Adrenal gland (tissue), 9 donors: ENCODE measurements at regions not wholly inside any gene's neighbourhood (a gene's known extent, or its start where the extent isn't known, plus 50 kb on each side); places are given as distances from the start of the nearest gene placed in this dataset.
A peak's percentile ranks its signal among the peaks of the same experiment; 100 is the strongest.

Source experiments
- DNase-seq, 7 donors: peaks; one replicate each; pipeline ENCODE4 v3.0.0-alpha.2; 2019 to 2020
- H3K27ac ChIP-seq, 5 donors: fragments of 200-600 bp; sonication (generic) in 4 of 5; 1 replicate in 3 of 5; 2 replicates in 2 of 5; pipeline versions ENCODE4 v1.5.1 to v1.8.0; 2016 to 2020; ENCODE audit warnings: mild to moderate bottlenecking in 1 of 5
- H3K27me3 ChIP-seq: fragments of 200-600 bp; 2 replicates; pipeline ENCODE4 v1.8.0; 2021
- H3K36me3 ChIP-seq, 2 donors: fragments of 200-600 bp; replicated peaks in 1 of 2; 1 replicate in 1 of 2; 2 replicates in 1 of 2; pipeline versions ENCODE4 v1.5.1 to v1.8.0; 2018 to 2022
- H3K4me1 ChIP-seq, 2 donors: fragments of 200-600 bp; replicated peaks in 1 of 2; 1 replicate in 1 of 2; 2 replicates in 1 of 2; pipeline versions ENCODE4 v1.5.1 to v1.8.0; 2018 to 2021
- H3K4me3 ChIP-seq, 4 donors: fragments of 200-600 bp; sonication (generic) in 3 of 4; one replicate each; pipeline ENCODE4 v1.5.1; 2016 to 2018
- H3K9me3 ChIP-seq, 3 donors: fragments of 200-600 bp; sonication (generic) in 1 of 3; replicated peaks in 1 of 3; 1 replicate in 2 of 3; 2 replicates in 1 of 3; pipeline versions ENCODE4 v1.5.1 to v1.8.0; 2016 to 2021
- POLR2A ChIP-seq, 2 donors: fragments of 450-650 bp; IDR thresholded peaks; one replicate each; pipeline ENCODE4 v1.6.1; 2017; ENCODE audit warnings: antibody characterized with exemption in 2 of 2, mild to moderate bottlenecking in 2 of 2, moderate library complexity in 1 of 2
- WGBS, 4 donors: extraction: QIAGEN DNeasy Blood & Tissue Kit in 2 of 4; methylation state at CpG; one replicate each; pipeline versions ENCODE4 v1.1.5 to v1.1.7; 2013 to 2017; 5-methylcytosine and 5-hydroxymethylcytosine counted together
- intact Hi-C, 2 donors: fragments of 100-400 bp; cut with DNase I; formaldehyde crosslinking; loops; one replicate each; pipeline versions ENCODE4 v1.14.1 to v1.15.0; 2022 to 2023
- TF ChIP-seq, protein P1 (sequence below), 6 experiments: fragments of 450-650 bp in 4 of 6; fragments of 200-600 bp in 2 of 6; sonication (generic) in 1 of 6; IDR thresholded peaks; 1 replicate in 5 of 6; 2 replicates in 1 of 6; pipeline versions ENCODE4 v1.5.1 to v1.8.0; 2016 to 2021; ENCODE audit warnings: antibody characterized with exemption in 6 of 6, mild to moderate bottlenecking in 2 of 6, moderate library complexity in 1 of 6
- donor health status: healthy with polysubstance abuse.
- donor health status: Bipolar disorder and iron deficiency.
- donor health status: DM: yes; HTN: yes; CAD: no.
- donor health status: DM: no; HTN: no; CAD: no.
- donor health status: DM: no; HTN: no; CAD: no.

- H3K27me3 ChIP-seq = no peaks in the 10 kb centered on the region
- intact Hi-C loops = no loop called here
- no peaks in the 10 kb centered on the region for H3K4me1 ChIP-seq
- no peak overlapping the region for H3K27ac ChIP-seq
- 82 to 93% (median 83%) methylated on average over 6 of the region's 6 CpGs for WGBS, 4 donors
- H3K9me3 ChIP-seq = no peaks in the 10 kb centered on the region
- TF ChIP-seq POLR2A (IDR thresholded peaks at IDR 0.05) = no peak
- TF ChIP-seq, protein P1, sequence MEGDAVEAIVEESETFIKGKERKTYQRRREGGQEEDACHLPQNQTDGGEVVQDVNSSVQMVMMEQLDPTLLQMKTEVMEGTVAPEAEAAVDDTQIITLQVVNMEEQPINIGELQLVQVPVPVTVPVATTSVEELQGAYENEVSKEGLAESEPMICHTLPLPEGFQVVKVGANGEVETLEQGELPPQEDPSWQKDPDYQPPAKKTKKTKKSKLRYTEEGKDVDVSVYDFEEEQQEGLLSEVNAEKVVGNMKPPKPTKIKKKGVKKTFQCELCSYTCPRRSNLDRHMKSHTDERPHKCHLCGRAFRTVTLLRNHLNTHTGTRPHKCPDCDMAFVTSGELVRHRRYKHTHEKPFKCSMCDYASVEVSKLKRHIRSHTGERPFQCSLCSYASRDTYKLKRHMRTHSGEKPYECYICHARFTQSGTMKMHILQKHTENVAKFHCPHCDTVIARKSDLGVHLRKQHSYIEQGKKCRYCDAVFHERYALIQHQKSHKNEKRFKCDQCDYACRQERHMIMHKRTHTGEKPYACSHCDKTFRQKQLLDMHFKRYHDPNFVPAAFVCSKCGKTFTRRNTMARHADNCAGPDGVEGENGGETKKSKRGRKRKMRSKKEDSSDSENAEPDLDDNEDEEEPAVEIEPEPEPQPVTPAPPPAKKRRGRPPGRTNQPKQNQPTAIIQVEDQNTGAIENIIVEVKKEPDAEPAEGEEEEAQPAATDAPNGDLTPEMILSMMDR (IDR thresholded peaks at IDR 0.05) = no peak
- DNase-seq = no peak
- H3K36me3 ChIP-seq = no peaks in the 10 kb centered on the region
- H3K4me3 ChIP-seq = no peak overlapping the region
Measured at GRCh38 chr3:83514130-83514914, 1444.5 kb upstream of the CADM2 start.

- Histone ChIP-seq H3K27me3 (no peaks in the 10 kb centered on the region), H3K4me1 (no peaks in the 10 kb centered on the region), H3K9me3 (no peaks in the 10 kb centered on the region), H3K4me3 (no peak overlapping the region), H3K36me3 (no peaks in the 10 kb centered on the region), H3K27ac (no peak overlapping the region)
- no peak for DNase-seq
- WGBS, 4 donors = 88 to 93% (median 90%) methylated on average over 18 of the region's 18 CpGs
- intact Hi-C loops = no loop called here
- TF ChIP-seq, protein P1 (IDR thresholded peaks at IDR 0.05) = no peak
- TF ChIP-seq POLR2A (IDR thresholded peaks at IDR 0.05) = no peak
Measured at GRCh38 chr3:83515123-83515522, 1443.7 kb upstream of the CADM2 start.

GRCh38 chr3:83523470-83524073 lies 1435.2 kb upstream of the CADM2 start:
- Histone ChIP-seq H3K27me3 (no peaks in the 10 kb centered on the region), H3K4me1 (no peaks in the 10 kb centered on the region), H3K27ac (no peak overlapping the region), H3K4me3 (no peak overlapping the region), H3K36me3 (no peaks in the 10 kb centered on the region), H3K9me3 (no peaks in the 10 kb centered on the region)
- DNase-seq = peak; percentile 31 to 66 (median 52)
- 7 to 11% (median 10%) methylated on average over 7 of the region's 7 CpGs for WGBS, 4 donors
- intact Hi-C loops = no loop called here
- TF ChIP-seq, protein P1 (IDR thresholded peaks at IDR 0.05) = peak; percentile 32 to 58 (median 52)
- TF ChIP-seq POLR2A (IDR thresholded peaks at IDR 0.05) = no peak

DNA sequence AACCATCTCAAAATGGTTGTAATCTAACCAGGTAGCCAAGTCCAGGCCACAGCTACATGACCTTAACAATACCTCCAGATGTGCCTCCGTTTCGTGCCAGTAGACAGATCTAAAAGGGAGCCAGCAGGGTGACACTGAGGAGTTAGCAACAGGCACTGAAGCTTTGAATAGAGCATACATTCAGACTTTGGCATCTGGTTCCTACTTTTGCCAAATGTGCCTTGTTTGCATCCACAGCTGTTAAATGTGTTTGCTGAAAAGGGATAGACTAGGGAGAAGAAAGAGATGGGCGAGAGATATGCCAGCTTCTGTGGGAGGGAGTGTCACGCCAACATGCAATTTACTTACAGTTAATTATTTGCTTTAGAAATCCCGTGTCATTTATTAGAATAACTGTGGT lies 1433.9 kb upstream of the CADM2 start:
- H3K27ac ChIP-seq = no peak overlapping the region
- H3K27me3 ChIP-seq = no peaks in the 10 kb centered on the region
- 54 to 69% (median 64%) methylated on average over 5 of the region's 5 CpGs for WGBS, 4 donors
- intact Hi-C loops = no loop called here
- TF ChIP-seq POLR2A (IDR thresholded peaks at IDR 0.05) = no peak
- no peak for DNase-seq
- no peak overlapping the region for H3K4me3 ChIP-seq
- H3K36me3 ChIP-seq = no peaks in the 10 kb centered on the region
- H3K4me1 ChIP-seq = no peaks in the 10 kb centered on the region
- no peaks in the 10 kb centered on the region for H3K9me3 ChIP-seq
